ENCODE measurements at regions not wholly inside any gene's neighbourhood (a gene's known extent, or its start where the extent isn't known, plus 50 kb on each side); places are given as distances from the start of the nearest gene placed in this dataset.

DNA sequence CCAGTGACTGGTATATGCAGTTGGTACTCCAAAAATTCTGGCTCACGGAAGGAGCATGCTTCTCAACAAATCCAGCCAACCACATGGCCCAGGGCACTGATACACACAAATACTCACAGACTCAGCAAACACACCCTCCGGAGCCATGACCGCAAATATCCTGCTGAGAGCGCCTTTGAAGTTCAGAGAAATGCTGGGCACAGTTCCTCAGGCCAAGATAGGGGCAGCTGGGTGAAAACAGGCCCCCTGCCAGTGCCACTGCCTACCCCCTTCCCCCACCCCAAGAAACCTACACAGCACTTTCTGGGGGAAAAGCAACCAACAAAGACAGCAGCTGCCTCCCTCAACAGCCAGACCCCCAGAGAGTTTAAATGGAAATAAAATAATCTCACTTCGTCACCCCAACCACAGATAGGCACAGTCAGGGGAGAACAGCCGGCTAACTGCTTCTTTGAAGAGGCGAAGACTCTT lies 120.0 kb downstream of the C5orf15 start:
- TF ChIP-seq, protein P1, sequence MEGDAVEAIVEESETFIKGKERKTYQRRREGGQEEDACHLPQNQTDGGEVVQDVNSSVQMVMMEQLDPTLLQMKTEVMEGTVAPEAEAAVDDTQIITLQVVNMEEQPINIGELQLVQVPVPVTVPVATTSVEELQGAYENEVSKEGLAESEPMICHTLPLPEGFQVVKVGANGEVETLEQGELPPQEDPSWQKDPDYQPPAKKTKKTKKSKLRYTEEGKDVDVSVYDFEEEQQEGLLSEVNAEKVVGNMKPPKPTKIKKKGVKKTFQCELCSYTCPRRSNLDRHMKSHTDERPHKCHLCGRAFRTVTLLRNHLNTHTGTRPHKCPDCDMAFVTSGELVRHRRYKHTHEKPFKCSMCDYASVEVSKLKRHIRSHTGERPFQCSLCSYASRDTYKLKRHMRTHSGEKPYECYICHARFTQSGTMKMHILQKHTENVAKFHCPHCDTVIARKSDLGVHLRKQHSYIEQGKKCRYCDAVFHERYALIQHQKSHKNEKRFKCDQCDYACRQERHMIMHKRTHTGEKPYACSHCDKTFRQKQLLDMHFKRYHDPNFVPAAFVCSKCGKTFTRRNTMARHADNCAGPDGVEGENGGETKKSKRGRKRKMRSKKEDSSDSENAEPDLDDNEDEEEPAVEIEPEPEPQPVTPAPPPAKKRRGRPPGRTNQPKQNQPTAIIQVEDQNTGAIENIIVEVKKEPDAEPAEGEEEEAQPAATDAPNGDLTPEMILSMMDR (IDR thresholded peaks at IDR 0.05): no peak
- no peak for TF ChIP-seq POLR2A (IDR thresholded peaks at IDR 0.05)

All from prostate gland (tissue), 2 donors.